Left ventricle myocardium superior (tissue), 1 donor: ENCODE measurements at regions not wholly inside any gene's neighbourhood (a gene's known extent, or its start where the extent isn't known, plus 50 kb on each side); places are given as distances from the start of the nearest gene placed in this dataset.
"Not testable (repeated sequence)": the region's sequence is repeated elsewhere in the genome, so short reads cannot be mapped to it uniquely, and the experiment has no call there.

Experiments used
- ATAC-seq: fragments of 200-7000 bp; cut with Tn5 transposase; one replicate; pipeline ENCODE4 v1.9.1; 2020; ENCODE audit warnings: mild to moderate bottlenecking, moderate library complexity
- DNase-seq: peaks from one replicate; pipeline ENCODE4 v3.0.0-alpha.2; 2020
- intact Hi-C: fragments of 100-400 bp; cut with micrococcal nuclease; formaldehyde crosslinking; loops from one replicate; pipeline ENCODE4 v1.11.0; 2022
- donor health status: DM: no; HTN: yes; CAD: no; lungs with severe emphysema.

- intact Hi-C loops = no loop called here
- DNase-seq (no peak), ATAC-seq (peak; percentile 79)
These were observed 519.1 kb upstream of the AUTS2 start for GRCh38 chr7:69078997-69079769.

GRCh38 chr7:69087281-69087680 lies 511.0 kb upstream of the AUTS2 start:
- ATAC-seq, DNase-seq, intact Hi-C loops: not testable (repeated sequence)

GRCh38 chr7:69088185-69088584 lies 510.1 kb upstream of the AUTS2 start:
- intact Hi-C loops = no loop called here
- ATAC-seq = no peak
- no peak for DNase-seq

GRCh38 chr7:69090936-69091335 lies 507.3 kb upstream of the AUTS2 start:
- DNase-seq = no peak
- intact Hi-C loops = no loop called here
- ATAC-seq = no peak

- no peak for DNase-seq
- no peak for ATAC-seq
- intact Hi-C loops = no loop called here
These were observed 506.8 kb upstream of the AUTS2 start for GRCh38 chr7:69091521-69091920.

- ATAC-seq (no peak), DNase-seq (no peak)
- intact Hi-C loops = no loop called here
These were observed 503.1 kb upstream of the AUTS2 start for GRCh38 chr7:69095127-69095526.

GRCh38 chr7:69095649-69096048 lies 502.6 kb upstream of the AUTS2 start:
- DNase-seq = no peak
- intact Hi-C loops = no loop called here
- ATAC-seq = no peak

GRCh38 chr7:69104023-69104422 lies 494.3 kb upstream of the AUTS2 start:
- DNase-seq (no peak), ATAC-seq (no peak)
- intact Hi-C loops = no loop called here

GRCh38 chr7:69105092-69105491 lies 493.2 kb upstream of the AUTS2 start:
- intact Hi-C loops = no loop called here
- ATAC-seq (no peak), DNase-seq (no peak)

- ATAC-seq (no peak), DNase-seq (no peak)
- intact Hi-C loops = no loop called here
These were observed 492.3 kb upstream of the AUTS2 start for GRCh38 chr7:69105981-69106380.

GRCh38 chr7:69106449-69106848 lies 491.8 kb upstream of the AUTS2 start:
- ATAC-seq, DNase-seq, intact Hi-C loops: not testable (repeated sequence)

- ATAC-seq, intact Hi-C loops, DNase-seq: not testable (repeated sequence)
These were observed 491.3 kb upstream of the AUTS2 start for GRCh38 chr7:69106946-69107345.

GRCh38 chr7:69108097-69108496 lies 490.2 kb upstream of the AUTS2 start:
- intact Hi-C loops = no loop called here
- ATAC-seq = no peak
- DNase-seq = no peak

- no peak for ATAC-seq
- intact Hi-C loops = no loop called here
- no peak for DNase-seq
These were observed 489.0 kb upstream of the AUTS2 start for GRCh38 chr7:69109246-69109645.

GRCh38 chr7:69109879-69110278 lies 488.4 kb upstream of the AUTS2 start:
- ATAC-seq (no peak), DNase-seq (no peak)
- intact Hi-C loops = no loop called here

- DNase-seq (no peak), ATAC-seq (no peak)
- intact Hi-C loops = no loop called here
These were observed 487.7 kb upstream of the AUTS2 start for GRCh38 chr7:69110450-69111050.

GRCh38 chr7:69114374-69114773 lies 483.9 kb upstream of the AUTS2 start:
- intact Hi-C loops = no loop called here
- no peak for DNase-seq
- no peak for ATAC-seq

- no peak for ATAC-seq
- no peak for DNase-seq
- intact Hi-C loops = no loop called here
These were observed 482.5 kb upstream of the AUTS2 start for GRCh38 chr7:69115788-69116187.

- ATAC-seq, intact Hi-C loops, DNase-seq: not testable (repeated sequence)
These were observed 482.1 kb upstream of the AUTS2 start for GRCh38 chr7:69116196-69116595.

GRCh38 chr7:69122953-69123352 lies 475.3 kb upstream of the AUTS2 start:
- no peak for DNase-seq
- no peak for ATAC-seq
- intact Hi-C loops = no loop called here

- intact Hi-C loops = no loop called here
- DNase-seq = no peak
These were observed 471.3 kb upstream of the AUTS2 start for GRCh38 chr7:69126896-69127479.

More at GRCh38 chr7:69126896-69127479, 471.3 kb upstream of the AUTS2 start:
- no peak for ATAC-seq
